Type B pancreatic cell (in vitro differentiated cells): ENCODE measurements at regions not wholly inside any gene's neighbourhood (a gene's known extent, or its start where the extent isn't known, plus 50 kb on each side); places are given as distances from the start of the nearest gene placed in this dataset.

ENCODE experiments used
- DNase-seq: peaks from one replicate; pipeline ENCODE4 v3.0.0; 2021; ENCODE audit warnings: mixed read lengths; ENCODE audit not compliant: unreplicated experiment; ENCODE audit errors: extremely low spot score
- H3K27ac Mint-ChIP-seq: 2 replicates; pipeline ENCODE4 v1.8.0; 2021; ENCODE audit warnings: mild to moderate bottlenecking, mixed read lengths
- H3K27me3 Mint-ChIP-seq: 2 replicates; pipeline ENCODE4 v1.8.0; 2021; ENCODE audit warnings: mixed read lengths
- H3K36me3 Mint-ChIP-seq: 2 replicates; pipeline ENCODE4 v1.8.0; 2021; ENCODE audit warnings: mixed read lengths
- H3K4me1 Mint-ChIP-seq: one replicate; pipeline ENCODE4 v1.8.0; 2021; ENCODE audit warnings: mixed read lengths; ENCODE audit not compliant: unreplicated experiment
- H3K4me3 Mint-ChIP-seq: 2 replicates; pipeline ENCODE4 v1.8.0; 2021; ENCODE audit warnings: mild to moderate bottlenecking, mixed read lengths
- H3K9me3 Mint-ChIP-seq: 2 replicates; pipeline ENCODE4 v1.8.0; 2021; ENCODE audit warnings: mixed read lengths
- CTCF ChIP-seq: fragments of 200-600 bp; sonication (generic); conservative IDR thresholded peaks from 2 replicates; pipeline ENCODE4 v1.5.0; 2021; ENCODE audit warnings: antibody characterized with exemption, mild to moderate bottlenecking

GRCh38 chr15:68501616-68502015 lies 69.7 kb upstream of the ITGA11 start:
- Mint-ChIP-seq H3K4me1 (peaks cover 9% of the 10 kb centered on the region), H3K27ac (no peak overlapping the region), H3K27me3 (no peaks in the 10 kb centered on the region), H3K4me3 (no peak overlapping the region), H3K36me3 (no peaks in the 10 kb centered on the region), H3K9me3 (no peaks in the 10 kb centered on the region)
- no peak for DNase-seq
- no peak for TF ChIP-seq CTCF

- Mint-ChIP-seq H3K27ac (no peak overlapping the region), H3K36me3 (no peaks in the 10 kb centered on the region), H3K27me3 (no peaks in the 10 kb centered on the region), H3K9me3 (no peaks in the 10 kb centered on the region), H3K4me1 (peaks cover 9% of the 10 kb centered on the region), H3K4me3 (no peak overlapping the region)
- TF ChIP-seq CTCF: no peak
- DNase-seq: no peak
Measured at GRCh38 chr15:68502398-68502901, 70.5 kb upstream of the ITGA11 start.

- Mint-ChIP-seq H3K36me3 (no peaks in the 10 kb centered on the region), H3K4me1 (peaks cover 9% of the 10 kb centered on the region), H3K4me3 (no peak overlapping the region), H3K9me3 (no peaks in the 10 kb centered on the region), H3K27ac (no peak overlapping the region), H3K27me3 (no peaks in the 10 kb centered on the region)
- no peak for DNase-seq
- TF ChIP-seq CTCF: no peak
Measured at GRCh38 chr15:68503213-68503612, 71.2 kb upstream of the ITGA11 start.

GRCh38 chr15:68503791-68504680 lies 72.1 kb upstream of the ITGA11 start:
- Mint-ChIP-seq H3K27ac (no peak overlapping the region), H3K4me1 (peaks cover 9% of the 10 kb centered on the region), H3K9me3 (no peaks in the 10 kb centered on the region), H3K27me3 (no peaks in the 10 kb centered on the region), H3K36me3 (no peaks in the 10 kb centered on the region), H3K4me3 (no peak overlapping the region)
- TF ChIP-seq CTCF: no peak
- no peak for DNase-seq

- DNase-seq: no peak
- no peak for TF ChIP-seq CTCF
- H3K27ac Mint-ChIP-seq: no peak overlapping the region
- no peak overlapping the region for H3K4me3 Mint-ChIP-seq
- no peaks in the 10 kb centered on the region for H3K9me3 Mint-ChIP-seq
- no peaks in the 10 kb centered on the region for H3K36me3 Mint-ChIP-seq
- H3K4me1 Mint-ChIP-seq: peaks cover 9% of the 10 kb centered on the region
- H3K27me3 Mint-ChIP-seq: no peaks in the 10 kb centered on the region
Measured at GRCh38 chr15:68504681-68505170, 72.8 kb upstream of the ITGA11 start.
